IMR-90 (cell line): ENCODE measurements at regions not wholly inside any gene's neighbourhood (a gene's known extent, or its start where the extent isn't known, plus 50 kb on each side); places are given as distances from the start of the nearest gene placed in this dataset.

Experiments used
- BHLHE40 ChIP-seq: fragments of 150-350 bp; IDR thresholded peaks from 2 replicates; pipeline ENCODE4 v1.6.1; 2016; ENCODE audit warnings: mild to moderate bottlenecking, low read depth, low read length
- CEBPB ChIP-seq: IDR thresholded peaks from 2 replicates; pipeline ENCODE4 v1.6.1; 2012; ENCODE audit warnings: low read depth, low read length, improper control_type of control experiment
- CHD1 ChIP-seq: IDR thresholded peaks from 2 replicates; pipeline ENCODE4 v1.6.1; 2012; ENCODE audit warnings: low read depth, low read length, improper control_type of control experiment
- CTCF ChIP-seq: conservative IDR thresholded peaks from 2 replicates; pipeline ENCODE4 v1.5.1; 2012; ENCODE audit warnings: mild to moderate bottlenecking, low read depth, low read length, improper control_type of control experiment
- ELK1 ChIP-seq: fragments of 150-350 bp; IDR thresholded peaks from 2 replicates; pipeline ENCODE4 v1.6.1; 2016; ENCODE audit warnings: low read depth, mild to moderate bottlenecking, low read length, moderate library complexity, borderline replicate concordance
- MAZ ChIP-seq: IDR thresholded peaks from 2 replicates; pipeline ENCODE4 v1.6.1; 2012; ENCODE audit warnings: low read depth, mild to moderate bottlenecking, low read length, improper control_type of control experiment, moderate library complexity, borderline replicate concordance
- MXI1 ChIP-seq: IDR thresholded peaks from 2 replicates; pipeline ENCODE4 v1.6.1; 2012; ENCODE audit warnings: low read depth, mild to moderate bottlenecking, low read length, moderate library complexity, borderline replicate concordance
- POLR2A ChIP-seq: IDR thresholded peaks from 2 replicates; pipeline ENCODE4 v1.6.1; 2012; ENCODE audit warnings: mild to moderate bottlenecking, low read depth, low read length
- RAD21 ChIP-seq: IDR thresholded peaks from 2 replicates; pipeline ENCODE4 v1.6.1; 2012; ENCODE audit warnings: low read length, improper control_type of control experiment
- RCOR1 ChIP-seq: IDR thresholded peaks from 2 replicates; pipeline ENCODE4 v1.6.1; 2012; ENCODE audit warnings: mild to moderate bottlenecking, low read length, improper control_type of control experiment; ENCODE audit not compliant: insufficient replicate concordance
- SMC3 ChIP-seq: fragments of 150-350 bp; IDR thresholded peaks from 2 replicates; pipeline ENCODE4 v1.6.1; 2016; ENCODE audit warnings: low read depth, mild to moderate bottlenecking, antibody characterized with exemption, low read length, moderate library complexity
- USF2 ChIP-seq: fragments of 150-350 bp; IDR thresholded peaks from 2 replicates; pipeline ENCODE4 v1.6.1; 2017; ENCODE audit warnings: mild to moderate bottlenecking, antibody characterized with exemption, low read length, low read depth

- no peak for TF ChIP-seq USF2
- TF ChIP-seq CTCF = no peak
- TF ChIP-seq CEBPB = no peak
- no peak for TF ChIP-seq POLR2A
- no peak for TF ChIP-seq SMC3
- TF ChIP-seq RAD21 = no peak
- TF ChIP-seq CHD1 = no peak
- TF ChIP-seq RCOR1 = no peak
- no peak for TF ChIP-seq ELK1
- TF ChIP-seq BHLHE40 = no peak
- TF ChIP-seq MXI1 = no peak
- no peak for TF ChIP-seq MAZ
These were observed 78.1 kb upstream of the TMEM178A start for GRCh38 chr2:39587641-39588040.
